Stimulated activated CD4-positive, alpha-beta T cell treated with anti-CD3 and anti-CD28 coated beads, Interleukin-2, amount 100 ng/mL, for 4 hours (primary cell): ENCODE measurements at regions not wholly inside any gene's neighbourhood (a gene's known extent, or its start where the extent isn't known, plus 50 kb on each side); places are given as distances from the start of the nearest gene placed in this dataset.

Source experiments
- DNase-seq: peaks from one replicate; pipeline ENCODE4 v3.0.0-alpha.2; 2020; ENCODE audit warnings: low read depth

GRCh38 chr12:123100882-123101281 lies 50.0 kb downstream of the PITPNM2 start:
- DNase-seq, result no peak

- DNase-seq, result no peak
Measured at GRCh38 chr12:123100450-123100849, 50.4 kb downstream of the PITPNM2 start.

GRCh38 chr12:123099560-123100192 lies 51.2 kb downstream of the PITPNM2 start:
- no peak for DNase-seq

GRCh38 chr12:123098780-123099179 lies 52.1 kb downstream of the PITPNM2 start:
- DNase-seq, result no peak

- DNase-seq, result no peak
Measured at GRCh38 chr12:123097561-123098084, 53.3 kb downstream of the PITPNM2 start.

- DNase-seq, result no peak
Measured at GRCh38 chr12:123096741-123097140, 54.1 kb downstream of the PITPNM2 start.

- no peak for DNase-seq
Measured at GRCh38 chr12:123096182-123096581, 54.7 kb downstream of the PITPNM2 start.

- DNase-seq, result no peak
Measured at GRCh38 chr12:123095078-123095881, 55.6 kb downstream of the PITPNM2 start.

- DNase-seq, result no peak
Measured at GRCh38 chr12:123094349-123095077, 56.4 kb downstream of the PITPNM2 start.

- no peak for DNase-seq
Measured at GRCh38 chr12:123092866-123093265, 58.0 kb downstream of the PITPNM2 start.

GRCh38 chr12:123091230-123092150 lies 59.4 kb downstream of the PITPNM2 start:
- DNase-seq, result no peak

GRCh38 chr12:123089631-123090353 lies 61.1 kb downstream of the PITPNM2 start:
- DNase-seq, result no peak

- DNase-seq, result no peak
Measured at GRCh38 chr12:123089140-123089539, 61.8 kb downstream of the PITPNM2 start.

- DNase-seq, result no peak
Measured at GRCh38 chr12:123085730-123086487, 65.0 kb downstream of the PITPNM2 start.

GRCh38 chr12:123085066-123085465 lies 65.8 kb downstream of the PITPNM2 start:
- no peak for DNase-seq

GRCh38 chr12:123083661-123084571 lies 67.0 kb downstream of the PITPNM2 start:
- DNase-seq, result no peak

- DNase-seq, result no peak
Measured at GRCh38 chr12:123080634-123081033, 70.3 kb downstream of the PITPNM2 start.

- DNase-seq, result no peak
Measured at GRCh38 chr12:123078531-123079155, 72.2 kb downstream of the PITPNM2 start.

GRCh38 chr12:123078120-123078465 lies 72.8 kb downstream of the PITPNM2 start:
- DNase-seq, result no peak
